ENCODE measurements at regions not wholly inside any gene's neighbourhood (a gene's known extent, or its start where the extent isn't known, plus 50 kb on each side); places are given as distances from the start of the nearest gene placed in this dataset.

DNA sequence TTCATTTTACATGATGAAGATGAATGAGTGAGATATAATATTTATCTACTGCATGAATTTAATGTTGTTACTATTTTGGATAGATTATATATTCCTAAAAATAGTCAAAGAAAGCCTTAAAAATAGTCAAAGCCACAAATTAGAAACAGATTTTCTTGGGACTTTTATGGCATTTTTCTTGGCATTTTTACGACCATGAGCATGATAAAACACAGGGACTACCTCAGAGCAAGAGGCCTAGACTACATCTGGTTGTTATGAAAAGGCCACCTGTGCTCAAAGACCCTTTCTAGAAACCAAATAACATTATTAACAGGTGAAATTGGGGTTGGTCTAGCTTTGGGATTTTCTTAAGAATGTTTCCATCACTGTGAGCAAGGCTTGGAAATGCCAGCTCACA lies 281.0 kb downstream of the OXSM start:
- DNase-seq: no peak
- H3K56ac ChIP-seq (ENCODE audit: low read length): no peak overlapping the region
- no peak overlapping the region for H4K8ac ChIP-seq (ENCODE audit: low read depth, low read length)
- no peaks in the 10 kb centered on the region for H3K79me1 ChIP-seq (ENCODE audit: low read length)
- no CpG with 5 or more reads among the region's 1 CpG for WGBS (ENCODE audit: extremely low coverage, insufficient coverage, low lambda C conversion rate)
- no peak overlapping the region for H3K23ac ChIP-seq (ENCODE audit: low read length)
- H3K36me3 ChIP-seq (ENCODE audit: control insufficient read depth, insufficient read depth, low read length): no peaks in the 10 kb centered on the region
- no peak overlapping the region for H4K5ac ChIP-seq (ENCODE audit: low read length)
- no peak overlapping the region for H3K18ac ChIP-seq (ENCODE audit: low read length)
- no peak overlapping the region for H3K9ac ChIP-seq (ENCODE audit: low read length)
- no peak overlapping the region for H2BK15ac ChIP-seq (replicated peaks; ENCODE audit: low read depth)
- H3K27me3 ChIP-seq (ENCODE audit: insufficient read depth, low read length, poor library complexity): no peaks in the 10 kb centered on the region
- H3K4me3 ChIP-seq (ENCODE audit: low read length): no peak overlapping the region
- H3K27ac ChIP-seq (ENCODE audit: low read depth, low read length): no peak overlapping the region
- H2BK120ac ChIP-seq (ENCODE audit: low read depth, low read length): no peak overlapping the region
- no peak overlapping the region for H3K4me2 ChIP-seq (ENCODE audit: low read length)
- no peak overlapping the region for H3K4ac ChIP-seq (ENCODE audit: low read depth, low read length)
- no peaks in the 10 kb centered on the region for H3K4me1 ChIP-seq (ENCODE audit: control insufficient read depth, low read depth, low read length)
- H2AK5ac ChIP-seq (ENCODE audit: low read length): no peak overlapping the region
- no peaks in the 10 kb centered on the region for H3K79me2 ChIP-seq (ENCODE audit: control insufficient read depth, insufficient read depth, low read length)
- no peak overlapping the region for H2BK5ac ChIP-seq (ENCODE audit: low read length)

DNA sequence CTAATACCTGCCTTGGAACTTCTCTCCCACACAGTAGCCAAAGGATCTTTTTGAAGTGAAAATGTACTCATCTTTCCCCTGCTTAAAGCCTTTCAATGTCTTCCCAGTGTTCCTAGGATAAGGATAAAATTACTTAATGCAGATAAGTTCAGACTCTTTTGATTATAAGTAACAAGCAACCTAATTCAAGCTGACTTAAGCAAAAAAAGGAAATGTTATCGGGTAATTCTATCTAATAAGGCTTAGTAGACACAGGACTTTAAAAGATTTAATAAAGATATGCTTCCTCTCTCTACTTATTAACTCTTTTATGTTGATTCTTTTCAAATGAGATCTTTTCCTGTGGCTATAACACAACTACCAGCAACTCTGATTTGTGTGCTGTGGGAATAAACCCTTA lies 284.2 kb downstream of the OXSM start:
- Histone ChIP-seq H2AK5ac (ENCODE audit: low read length) (no peak overlapping the region), H2BK15ac (replicated peaks; ENCODE audit: low read depth) (no peak overlapping the region), H3K27me3 (ENCODE audit: insufficient read depth, low read length, poor library complexity) (no peaks in the 10 kb centered on the region), H4K8ac (ENCODE audit: low read depth, low read length) (no peak overlapping the region), H3K79me1 (ENCODE audit: low read length) (no peaks in the 10 kb centered on the region), H3K27ac (ENCODE audit: low read depth, low read length) (no peak overlapping the region), H2BK5ac (ENCODE audit: low read length) (no peak overlapping the region), H2BK120ac (ENCODE audit: low read depth, low read length) (no peak overlapping the region), H3K9ac (ENCODE audit: low read length) (no peak overlapping the region), H3K79me2 (ENCODE audit: control insufficient read depth, insufficient read depth, low read length) (no peaks in the 10 kb centered on the region), H3K56ac (ENCODE audit: low read length) (no peak overlapping the region), H3K4ac (ENCODE audit: low read depth, low read length) (no peak overlapping the region), H3K4me2 (ENCODE audit: low read length) (no peak overlapping the region), H4K5ac (ENCODE audit: low read length) (no peak overlapping the region), H3K4me3 (ENCODE audit: low read length) (no peak overlapping the region), H3K36me3 (ENCODE audit: control insufficient read depth, insufficient read depth, low read length) (no peaks in the 10 kb centered on the region), H3K23ac (ENCODE audit: low read length) (no peak overlapping the region), H3K4me1 (ENCODE audit: control insufficient read depth, low read depth, low read length) (no peaks in the 10 kb centered on the region), H3K18ac (ENCODE audit: low read length) (no peak overlapping the region)
- WGBS (ENCODE audit: extremely low coverage, insufficient coverage, low lambda C conversion rate): no CpG with 5 or more reads among the region's 1 CpG
- no peak for DNase-seq

DNA sequence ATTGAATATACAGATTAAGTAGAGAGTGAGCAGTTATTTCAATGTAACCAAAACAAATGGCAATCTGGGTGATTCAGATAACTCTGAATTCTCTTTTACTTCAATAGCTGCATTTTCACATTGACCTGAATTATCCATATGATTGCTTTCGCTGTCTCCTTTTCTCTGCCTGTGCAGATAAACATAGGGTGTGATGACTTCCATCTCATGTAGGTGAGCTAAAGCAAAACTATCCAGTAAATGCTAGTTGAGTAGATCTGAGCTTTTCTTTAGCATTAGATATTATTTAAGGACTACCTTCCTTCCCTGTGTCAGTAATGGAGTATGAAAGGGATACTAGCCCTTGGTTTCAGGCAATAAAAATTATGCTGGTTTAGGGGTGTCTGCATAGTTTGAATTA lies 288.6 kb downstream of the OXSM start:
- no CpG with 5 or more reads among the region's 1 CpG for WGBS (ENCODE audit: extremely low coverage, insufficient coverage, low lambda C conversion rate)
- Histone ChIP-seq H3K23ac (ENCODE audit: low read length) (no peak overlapping the region), H4K5ac (ENCODE audit: low read length) (no peak overlapping the region)

DNA sequence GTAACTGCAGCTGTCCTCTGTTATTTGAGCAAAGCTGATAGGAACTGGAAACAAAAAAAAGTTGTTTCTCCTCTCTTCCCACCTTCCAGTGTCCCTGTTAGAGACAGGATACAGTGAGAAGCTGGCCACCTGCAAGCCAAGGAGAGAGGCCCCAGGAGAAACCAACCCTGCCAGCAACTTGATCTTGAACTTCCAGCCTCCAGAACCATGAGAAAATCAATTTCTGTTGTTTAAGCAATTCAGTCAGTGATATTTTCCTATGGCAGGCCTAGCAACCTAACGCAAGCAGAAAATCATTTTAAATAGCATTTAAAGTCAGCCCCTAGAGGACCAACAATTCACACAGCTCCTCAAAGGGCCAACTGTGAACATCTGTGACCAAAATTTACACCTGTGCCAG lies 291.3 kb downstream of the OXSM start:
- Histone ChIP-seq H3K4me3 (ENCODE audit: low read length) (no peak overlapping the region), H3K79me1 (ENCODE audit: low read length) (no peaks in the 10 kb centered on the region), H3K4ac (ENCODE audit: low read depth, low read length) (no peak overlapping the region), H3K56ac (ENCODE audit: low read length) (no peak overlapping the region), H2BK5ac (ENCODE audit: low read length) (no peak overlapping the region), H4K5ac (ENCODE audit: low read length) (no peak overlapping the region), H3K4me2 (ENCODE audit: low read length) (no peak overlapping the region), H3K27me3 (ENCODE audit: insufficient read depth, low read length, poor library complexity) (no peaks in the 10 kb centered on the region), H3K9ac (ENCODE audit: low read length) (no peak overlapping the region), H2BK120ac (ENCODE audit: low read depth, low read length) (no peak overlapping the region), H2AK5ac (ENCODE audit: low read length) (no peak overlapping the region), H3K36me3 (ENCODE audit: control insufficient read depth, insufficient read depth, low read length) (no peaks in the 10 kb centered on the region), H3K27ac (ENCODE audit: low read depth, low read length) (no peak overlapping the region), H3K18ac (ENCODE audit: low read length) (peak overlapping the region; percentile 18), H4K8ac (ENCODE audit: low read depth, low read length) (no peak overlapping the region), H3K4me1 (ENCODE audit: control insufficient read depth, low read depth, low read length) (no peaks in the 10 kb centered on the region), H3K23ac (ENCODE audit: low read length) (no peak overlapping the region), H3K79me2 (ENCODE audit: control insufficient read depth, insufficient read depth, low read length) (no peaks in the 10 kb centered on the region), H2BK15ac (replicated peaks; ENCODE audit: low read depth) (no peak overlapping the region)
- DNase-seq: no peak
- WGBS (ENCODE audit: extremely low coverage, insufficient coverage, low lambda C conversion rate): no CpG with 5 or more reads among the region's 1 CpG

More for the DNA sequence above, 288.6 kb downstream of the OXSM start:
- no peak overlapping the region for H3K18ac ChIP-seq (ENCODE audit: low read length)
- H3K27ac ChIP-seq (ENCODE audit: low read depth, low read length): no peak overlapping the region
- H2BK15ac ChIP-seq (replicated peaks; ENCODE audit: low read depth): no peak overlapping the region
- no peaks in the 10 kb centered on the region for H3K79me1 ChIP-seq (ENCODE audit: low read length)
- H4K8ac ChIP-seq (ENCODE audit: low read depth, low read length): no peak overlapping the region
- H3K36me3 ChIP-seq (ENCODE audit: control insufficient read depth, insufficient read depth, low read length): no peaks in the 10 kb centered on the region
- H3K4me3 ChIP-seq (ENCODE audit: low read length): no peak overlapping the region
- no peaks in the 10 kb centered on the region for H3K27me3 ChIP-seq (ENCODE audit: insufficient read depth, low read length, poor library complexity)
- H3K4me1 ChIP-seq (ENCODE audit: control insufficient read depth, low read depth, low read length): no peaks in the 10 kb centered on the region
- no peak overlapping the region for H3K4ac ChIP-seq (ENCODE audit: low read depth, low read length)
- no peaks in the 10 kb centered on the region for H3K79me2 ChIP-seq (ENCODE audit: control insufficient read depth, insufficient read depth, low read length)
- H2BK120ac ChIP-seq (ENCODE audit: low read depth, low read length): no peak overlapping the region
- no peak overlapping the region for H3K56ac ChIP-seq (ENCODE audit: low read length)
- no peak overlapping the region for H3K4me2 ChIP-seq (ENCODE audit: low read length)
- no peak overlapping the region for H3K9ac ChIP-seq (ENCODE audit: low read length)
- H2AK5ac ChIP-seq (ENCODE audit: low read length): no peak overlapping the region
- no peak for DNase-seq
- H2BK5ac ChIP-seq (ENCODE audit: low read length): no peak overlapping the region

DNA sequence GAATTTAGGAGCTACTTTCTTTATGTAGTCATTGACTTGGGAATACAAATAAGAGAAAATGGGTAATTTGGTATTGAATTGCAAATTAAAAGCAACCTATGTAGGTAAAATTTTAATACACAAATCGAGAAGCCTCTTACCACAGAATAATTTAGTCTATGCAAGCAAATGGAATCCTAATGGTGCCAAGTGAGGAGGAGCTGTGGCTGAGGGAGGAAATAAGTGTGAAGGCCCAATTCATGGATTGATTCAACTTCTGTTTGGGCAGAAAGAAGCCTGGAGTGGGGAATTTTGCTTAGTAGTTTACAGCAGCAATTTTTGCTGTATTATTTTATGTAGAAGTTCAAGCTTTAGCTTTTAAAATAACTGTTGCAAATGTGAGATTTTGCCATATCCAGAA lies 291.9 kb downstream of the OXSM start:
- H3K4me2 ChIP-seq (ENCODE audit: low read length): no peak overlapping the region
- DNase-seq: no peak
- H2BK15ac ChIP-seq (replicated peaks; ENCODE audit: low read depth): no peak overlapping the region
- H4K5ac ChIP-seq (ENCODE audit: low read length): no peak overlapping the region
- H3K79me1 ChIP-seq (ENCODE audit: low read length): no peaks in the 10 kb centered on the region
- H3K27me3 ChIP-seq (ENCODE audit: insufficient read depth, low read length, poor library complexity): no peaks in the 10 kb centered on the region
- no peak overlapping the region for H2BK5ac ChIP-seq (ENCODE audit: low read length)
- no peak overlapping the region for H3K23ac ChIP-seq (ENCODE audit: low read length)
- H3K9ac ChIP-seq (ENCODE audit: low read length): no peak overlapping the region
- no peaks in the 10 kb centered on the region for H3K36me3 ChIP-seq (ENCODE audit: control insufficient read depth, insufficient read depth, low read length)
- no peak overlapping the region for H3K56ac ChIP-seq (ENCODE audit: low read length)
- H3K4me3 ChIP-seq (ENCODE audit: low read length): no peak overlapping the region
- no peak overlapping the region for H3K4ac ChIP-seq (ENCODE audit: low read depth, low read length)
- H3K18ac ChIP-seq (ENCODE audit: low read length): no peak overlapping the region
- H3K4me1 ChIP-seq (ENCODE audit: control insufficient read depth, low read depth, low read length): no peaks in the 10 kb centered on the region
- no CpG with 5 or more reads among the region's 1 CpG for WGBS (ENCODE audit: extremely low coverage, insufficient coverage, low lambda C conversion rate)
- H3K27ac ChIP-seq (ENCODE audit: low read depth, low read length): no peak overlapping the region
- H2BK120ac ChIP-seq (ENCODE audit: low read depth, low read length): no peak overlapping the region
- H2AK5ac ChIP-seq (ENCODE audit: low read length): no peak overlapping the region
- no peaks in the 10 kb centered on the region for H3K79me2 ChIP-seq (ENCODE audit: control insufficient read depth, insufficient read depth, low read length)
- H4K8ac ChIP-seq (ENCODE audit: low read depth, low read length): no peak overlapping the region

DNA sequence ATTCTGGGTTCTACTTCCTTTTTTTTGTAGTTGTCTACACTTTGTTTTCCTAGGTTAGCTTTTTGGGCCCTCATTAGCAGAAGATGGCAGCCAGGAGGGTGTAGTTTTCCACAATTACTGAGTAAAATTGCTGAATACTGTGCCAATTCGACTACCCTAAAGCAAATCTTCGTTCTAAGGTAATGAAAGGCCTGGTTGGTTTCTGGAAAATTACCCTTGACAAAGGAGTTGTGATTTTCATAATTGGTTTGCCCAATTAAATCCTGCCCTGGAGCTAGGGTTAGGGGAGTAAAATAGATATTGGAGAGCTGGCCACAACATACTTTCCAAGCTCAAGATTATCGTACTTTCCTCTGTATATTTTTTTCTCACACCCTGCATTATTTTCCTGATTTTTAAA lies 293.0 kb downstream of the OXSM start:
- Histone ChIP-seq H4K5ac (ENCODE audit: low read length) (no peak overlapping the region), H3K56ac (ENCODE audit: low read length) (no peak overlapping the region), H3K4me3 (ENCODE audit: low read length) (no peak overlapping the region), H3K4me1 (ENCODE audit: control insufficient read depth, low read depth, low read length) (no peaks in the 10 kb centered on the region), H3K79me1 (ENCODE audit: low read length) (no peaks in the 10 kb centered on the region), H4K8ac (ENCODE audit: low read depth, low read length) (no peak overlapping the region), H2BK5ac (ENCODE audit: low read length) (no peak overlapping the region), H2BK15ac (replicated peaks; ENCODE audit: low read depth) (no peak overlapping the region), H3K23ac (ENCODE audit: low read length) (no peak overlapping the region), H2BK120ac (ENCODE audit: low read depth, low read length) (no peak overlapping the region), H3K4me2 (ENCODE audit: low read length) (no peak overlapping the region), H3K36me3 (ENCODE audit: control insufficient read depth, insufficient read depth, low read length) (no peaks in the 10 kb centered on the region), H3K27me3 (ENCODE audit: insufficient read depth, low read length, poor library complexity) (no peaks in the 10 kb centered on the region), H3K27ac (ENCODE audit: low read depth, low read length) (no peak overlapping the region), H3K4ac (ENCODE audit: low read depth, low read length) (no peak overlapping the region), H2AK5ac (ENCODE audit: low read length) (no peak overlapping the region), H3K18ac (ENCODE audit: low read length) (no peak overlapping the region), H3K79me2 (ENCODE audit: control insufficient read depth, insufficient read depth, low read length) (no peaks in the 10 kb centered on the region), H3K9ac (ENCODE audit: low read length) (no peak overlapping the region)
- no CpG with 5 or more reads among the region's 3 CpGs for WGBS (ENCODE audit: extremely low coverage, insufficient coverage, low lambda C conversion rate)
- no peak for DNase-seq

Measured in mesendoderm (in vitro differentiated cells).